Smooth muscle cell (in vitro differentiated cells): ENCODE measurements at regions not wholly inside any gene's neighbourhood (a gene's known extent, or its start where the extent isn't known, plus 50 kb on each side); places are given as distances from the start of the nearest gene placed in this dataset.
"Not testable (repeated sequence)": the region's sequence is repeated elsewhere in the genome, so short reads cannot be mapped to it uniquely, and the experiment has no call there.

Experiments
- DNase-seq: peaks from one replicate; lab custom pipeline; 2025; ENCODE audit not compliant: unreplicated experiment; lab: John Stamatoyannopoulos, UW
- H2AFZ ChIP-seq: fragments of 200-600 bp; sonication (generic); 2 replicates; pipeline ENCODE4 v1.6.0; 2016; ENCODE audit warnings: antibody characterized with exemption, low read depth, mild to moderate bottlenecking
- H3F3A ChIP-seq: fragments of 200-600 bp; sonication (generic); 2 replicates; pipeline ENCODE4 v1.6.0; 2017; ENCODE audit warnings: antibody characterized with exemption, low read depth
- H3K27ac ChIP-seq: fragments of 200-600 bp; sonication (generic); 2 replicates; pipeline ENCODE4 v1.5.1; 2016; ENCODE audit warnings: low read depth, mild to moderate bottlenecking
- H3K27me3 ChIP-seq: fragments of 200-600 bp; sonication (generic); 2 replicates; pipeline ENCODE4 v1.6.1; 2016; ENCODE audit warnings: low read depth, mild to moderate bottlenecking
- H3K36me3 ChIP-seq: fragments of 200-600 bp; sonication (generic); 2 replicates; pipeline ENCODE4 v1.5.1; 2016; ENCODE audit warnings: low read depth
- H3K4me1 ChIP-seq: fragments of 200-600 bp; sonication (generic); 2 replicates; pipeline ENCODE4 v1.5.1; 2016; ENCODE audit warnings: low read depth
- H3K4me2 ChIP-seq: fragments of 200-600 bp; sonication (generic); 2 replicates; pipeline ENCODE4 v1.6.0; 2016; ENCODE audit warnings: mild to moderate bottlenecking
- H3K4me3 ChIP-seq: fragments of 200-600 bp; sonication (generic); 2 replicates; pipeline ENCODE4 v1.5.1; 2016; ENCODE audit warnings: mild to moderate bottlenecking
- H3K79me2 ChIP-seq: fragments of 200-600 bp; sonication (generic); 2 replicates; pipeline ENCODE4 v1.6.0; 2016; ENCODE audit warnings: low read depth, mild to moderate bottlenecking
- H3K9ac ChIP-seq: fragments of 200-600 bp; sonication (generic); 2 replicates; pipeline ENCODE4 v1.6.0; 2016; ENCODE audit warnings: low read depth
- H3K9me3 ChIP-seq: fragments of 200-600 bp; sonication (generic); replicated peaks from 2 replicates; pipeline ENCODE4 v1.5.1; 2016; ENCODE audit warnings: low read depth
- H4K20me1 ChIP-seq: fragments of 200-600 bp; sonication (generic); 2 replicates; pipeline ENCODE4 v1.6.0; 2016; ENCODE audit warnings: low read depth
- WGBS: methylation state at CpG from one replicate; pipeline ENCODE4 v1.1.7; 2016; ENCODE audit warnings: low lambda C conversion rate; 5-methylcytosine and 5-hydroxymethylcytosine counted together
- TF ChIP-seq, protein P1 (sequence below): fragments of 200-600 bp; sonication (generic); IDR thresholded peaks from 2 replicates; pipeline ENCODE4 v1.5.1; 2017; ENCODE audit warnings: borderline replicate concordance, mild to moderate bottlenecking, antibody characterized with exemption; ENCODE audit not compliant: insufficient read depth, poor library complexity, severe bottlenecking

DNA sequence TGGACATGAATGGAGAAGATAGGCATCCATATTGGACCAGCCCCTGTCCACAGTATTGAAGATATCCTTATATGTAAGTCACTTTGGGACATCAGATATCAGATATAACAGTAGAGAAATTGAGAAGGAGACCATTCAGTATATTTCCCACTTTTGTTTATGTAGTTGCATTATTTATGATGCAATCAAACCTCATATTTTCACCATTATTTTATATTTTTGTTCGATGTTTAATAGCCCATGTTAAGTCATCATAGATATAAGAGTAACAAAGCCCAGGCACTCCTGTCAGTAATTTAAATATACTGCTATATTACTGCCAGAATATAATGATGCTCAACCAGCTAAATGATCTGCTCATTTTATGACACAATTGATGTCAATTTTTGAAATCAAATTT, 744.5 kb upstream of the EPHA7 start:
- TF ChIP-seq, protein P1, sequence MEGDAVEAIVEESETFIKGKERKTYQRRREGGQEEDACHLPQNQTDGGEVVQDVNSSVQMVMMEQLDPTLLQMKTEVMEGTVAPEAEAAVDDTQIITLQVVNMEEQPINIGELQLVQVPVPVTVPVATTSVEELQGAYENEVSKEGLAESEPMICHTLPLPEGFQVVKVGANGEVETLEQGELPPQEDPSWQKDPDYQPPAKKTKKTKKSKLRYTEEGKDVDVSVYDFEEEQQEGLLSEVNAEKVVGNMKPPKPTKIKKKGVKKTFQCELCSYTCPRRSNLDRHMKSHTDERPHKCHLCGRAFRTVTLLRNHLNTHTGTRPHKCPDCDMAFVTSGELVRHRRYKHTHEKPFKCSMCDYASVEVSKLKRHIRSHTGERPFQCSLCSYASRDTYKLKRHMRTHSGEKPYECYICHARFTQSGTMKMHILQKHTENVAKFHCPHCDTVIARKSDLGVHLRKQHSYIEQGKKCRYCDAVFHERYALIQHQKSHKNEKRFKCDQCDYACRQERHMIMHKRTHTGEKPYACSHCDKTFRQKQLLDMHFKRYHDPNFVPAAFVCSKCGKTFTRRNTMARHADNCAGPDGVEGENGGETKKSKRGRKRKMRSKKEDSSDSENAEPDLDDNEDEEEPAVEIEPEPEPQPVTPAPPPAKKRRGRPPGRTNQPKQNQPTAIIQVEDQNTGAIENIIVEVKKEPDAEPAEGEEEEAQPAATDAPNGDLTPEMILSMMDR = no peak
- H3K4me1 ChIP-seq = no peaks in the 10 kb centered on the region
- no peak overlapping the region for H2AFZ ChIP-seq
- H3K27ac ChIP-seq = no peak overlapping the region
- no peak for DNase-seq
- H3K9ac ChIP-seq = no peak overlapping the region
- H3K36me3 ChIP-seq = no peaks in the 10 kb centered on the region
- WGBS = 100% methylated on average over 1 of the region's 1 CpG
- H3K79me2 ChIP-seq = no peaks in the 10 kb centered on the region
- H3K27me3 ChIP-seq = no peaks in the 10 kb centered on the region
- H3K9me3 ChIP-seq = no peaks in the 10 kb centered on the region
- H3K4me2 ChIP-seq = no peak overlapping the region
- no peaks in the 10 kb centered on the region for H4K20me1 ChIP-seq
- no peak overlapping the region for H3K4me3 ChIP-seq
- no peaks in the 10 kb centered on the region for H3F3A ChIP-seq

DNA sequence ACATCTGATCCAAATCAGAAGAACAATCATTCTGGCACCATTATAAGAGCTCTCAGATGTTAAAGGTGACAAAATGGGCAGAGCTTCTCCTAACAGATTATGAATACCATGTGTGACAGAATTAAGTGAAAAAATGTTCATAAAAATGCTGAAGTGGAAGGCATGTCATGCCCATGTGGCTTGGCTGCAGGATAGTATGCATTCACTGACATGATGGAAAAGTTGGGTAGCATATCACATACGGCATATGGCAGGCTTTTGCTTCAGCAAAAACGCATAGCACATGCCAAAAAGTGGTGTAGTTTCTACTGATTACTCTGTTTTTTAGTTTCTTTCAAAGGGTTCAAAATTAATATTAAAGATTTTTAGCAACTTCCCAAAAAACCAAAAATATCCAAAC, 731.5 kb upstream of the EPHA7 start:
- DNase-seq = no peak
- H3K27ac ChIP-seq = no peak overlapping the region
- no peak overlapping the region for H2AFZ ChIP-seq
- H3K9me3 ChIP-seq = no peaks in the 10 kb centered on the region
- no peaks in the 10 kb centered on the region for H3K79me2 ChIP-seq
- no peaks in the 10 kb centered on the region for H3F3A ChIP-seq
- H4K20me1 ChIP-seq = no peaks in the 10 kb centered on the region
- no peaks in the 10 kb centered on the region for H3K4me1 ChIP-seq
- no peak overlapping the region for H3K4me3 ChIP-seq
- H3K9ac ChIP-seq = no peak overlapping the region
- no peak overlapping the region for H3K4me2 ChIP-seq
- TF ChIP-seq, protein P1 = no peak
- H3K36me3 ChIP-seq = no peaks in the 10 kb centered on the region
- no peaks in the 10 kb centered on the region for H3K27me3 ChIP-seq
- WGBS = 88% methylated on average over 2 of the region's 2 CpGs

DNA sequence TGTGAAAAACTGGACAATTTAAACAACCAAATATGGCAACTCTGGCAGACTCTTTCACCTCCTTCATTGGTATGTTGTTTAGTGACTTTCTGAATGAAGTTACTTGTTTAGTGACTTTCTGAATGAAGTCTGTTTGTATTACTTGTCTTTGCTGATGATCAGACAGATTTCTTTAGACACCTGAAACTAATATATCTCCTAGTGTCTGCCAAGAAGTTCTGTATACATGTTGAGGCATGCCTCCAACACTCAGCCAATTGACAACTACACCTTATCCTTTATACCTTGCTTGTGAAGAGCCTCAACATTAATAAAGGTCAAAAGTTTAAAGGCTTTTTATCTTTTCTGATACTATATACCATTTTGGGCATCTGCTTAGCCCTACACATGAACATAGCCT, 725.4 kb upstream of the EPHA7 start:
- H3F3A ChIP-seq = no peaks in the 10 kb centered on the region
- no peak overlapping the region for H3K27ac ChIP-seq
- no peaks in the 10 kb centered on the region for H3K4me1 ChIP-seq
- H3K27me3 ChIP-seq = no peaks in the 10 kb centered on the region
- no peak overlapping the region for H3K4me2 ChIP-seq
- no peak overlapping the region for H2AFZ ChIP-seq
- H3K36me3 ChIP-seq = no peaks in the 10 kb centered on the region
- H3K9me3 ChIP-seq = no peaks in the 10 kb centered on the region
- H3K4me3 ChIP-seq = no peak overlapping the region
- no peak for DNase-seq
- no peaks in the 10 kb centered on the region for H3K79me2 ChIP-seq
- H4K20me1 ChIP-seq = no peaks in the 10 kb centered on the region
- no peak overlapping the region for H3K9ac ChIP-seq
- TF ChIP-seq, protein P1 = no peak

DNA sequence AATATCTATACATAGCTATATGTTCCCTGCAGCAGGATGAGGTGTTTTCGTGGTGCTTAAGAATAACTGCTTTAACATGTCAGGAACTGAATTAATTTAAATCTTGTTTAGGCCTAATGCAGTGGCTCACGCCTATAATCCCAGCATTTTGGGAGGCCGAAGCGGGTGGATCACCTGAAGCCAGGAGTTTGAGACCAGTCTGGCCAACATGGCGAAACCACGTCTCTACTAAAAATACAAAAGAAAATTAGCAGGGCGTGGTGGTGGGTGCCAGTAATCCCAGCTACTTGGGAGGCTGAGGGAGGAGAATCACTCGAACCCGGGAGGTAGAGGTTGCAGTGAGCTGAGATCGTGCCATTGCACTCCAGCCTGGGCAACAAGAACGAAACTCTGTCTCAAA, 717.8 kb upstream of the EPHA7 start:
- H3K4me1 ChIP-seq, H3K36me3 ChIP-seq, H3K79me2 ChIP-seq, H4K20me1 ChIP-seq, H3K9ac ChIP-seq, H3F3A ChIP-seq, H3K4me2 ChIP-seq, H3K27me3 ChIP-seq, H3K4me3 ChIP-seq, H2AFZ ChIP-seq, H3K27ac ChIP-seq, DNase-seq, H3K9me3 ChIP-seq: not testable (repeated sequence)
- 95% methylated on average over 11 of the region's 11 CpGs for WGBS
